MCF 10A (cell line): ENCODE measurements at regions not wholly inside any gene's neighbourhood (a gene's known extent, or its start where the extent isn't known, plus 50 kb on each side); places are given as distances from the start of the nearest gene placed in this dataset.

Experiments used
- BruUV-seq: library from RNA; stranded (reverse); fragments of 400-500 nt; replicated peaks from 2 replicates; lab custom pipeline; 2021; lab: Mats Ljungman, UMichigan
- CTCF ChIA-PET: fragments of 300-600 bp; sonication (Branson Sonifier 250); formaldehyde crosslinking; extraction: SDS; loops from one replicate; lab custom pipeline; 2021; ENCODE audit warnings: antibody characterized with exemption, inconsistent platforms; lab: Yijun Ruan, JAX
- POLR2A ChIA-PET: fragments of 300-600, 350-650 bp; sonication (Branson Sonifier 250); formaldehyde crosslinking; extraction: SDS; loops from one replicate; lab custom pipeline; 2020; ENCODE audit warnings: antibody characterized with exemption, inconsistent platforms; lab: Yijun Ruan, JAX
- DNase-seq: peaks from one replicate; pipeline ENCODE4 v3.0.0-alpha.2; 2018; ENCODE audit not compliant: unreplicated experiment
- H3K27ac Mint-ChIP-seq: one replicate; pipeline ENCODE4 v1.8.0; 2022; ENCODE audit warnings: mild to moderate bottlenecking, low read depth, mixed read lengths; ENCODE audit not compliant: unreplicated experiment
- H3K27me3 Mint-ChIP-seq: one replicate; pipeline ENCODE4 v1.8.0; 2022; ENCODE audit warnings: mixed read lengths; ENCODE audit not compliant: insufficient read depth, unreplicated experiment
- H3K36me3 Mint-ChIP-seq: one replicate; pipeline ENCODE4 v1.8.0; 2022; ENCODE audit warnings: mild to moderate bottlenecking, moderate library complexity, mixed read lengths; ENCODE audit not compliant: insufficient read depth, unreplicated experiment
- H3K4me1 Mint-ChIP-seq: one replicate; pipeline ENCODE4 v1.8.0; 2022; ENCODE audit warnings: mixed read lengths; ENCODE audit not compliant: insufficient read depth, unreplicated experiment
- H3K4me3 Mint-ChIP-seq: one replicate; pipeline ENCODE4 v1.8.0; 2022; ENCODE audit warnings: mild to moderate bottlenecking, moderate library complexity, mixed read lengths; ENCODE audit not compliant: unreplicated experiment
- H3K9me3 Mint-ChIP-seq: one replicate; pipeline ENCODE4 v1.8.0; 2022; ENCODE audit warnings: mixed read lengths; ENCODE audit not compliant: unreplicated experiment
- intact Hi-C: fragments of 100-400 bp; cut with micrococcal nuclease; formaldehyde crosslinking; loops from 2 replicates; pipeline ENCODE4 v1.14.1; 2022
- TF ChIP-seq, protein P1 (sequence below): fragments of 200-600 bp; IDR thresholded peaks from one replicate; pipeline ENCODE4 v1.8.0; 2022; ENCODE audit warnings: antibody characterized with exemption, mild to moderate bottlenecking; ENCODE audit not compliant: unreplicated experiment

GRCh38 chr3:81851176-81851575, 89.7 kb upstream of the GBE1 start:
- H3K4me1 Mint-ChIP-seq, result no peaks in the 10 kb centered on the region
- H3K4me3 Mint-ChIP-seq, result no peak overlapping the region
- no peaks in the 10 kb centered on the region for H3K36me3 Mint-ChIP-seq
- no peaks in the 10 kb centered on the region for H3K27me3 Mint-ChIP-seq
- intact Hi-C loops, result no loop called here
- TF ChIP-seq, protein P1, sequence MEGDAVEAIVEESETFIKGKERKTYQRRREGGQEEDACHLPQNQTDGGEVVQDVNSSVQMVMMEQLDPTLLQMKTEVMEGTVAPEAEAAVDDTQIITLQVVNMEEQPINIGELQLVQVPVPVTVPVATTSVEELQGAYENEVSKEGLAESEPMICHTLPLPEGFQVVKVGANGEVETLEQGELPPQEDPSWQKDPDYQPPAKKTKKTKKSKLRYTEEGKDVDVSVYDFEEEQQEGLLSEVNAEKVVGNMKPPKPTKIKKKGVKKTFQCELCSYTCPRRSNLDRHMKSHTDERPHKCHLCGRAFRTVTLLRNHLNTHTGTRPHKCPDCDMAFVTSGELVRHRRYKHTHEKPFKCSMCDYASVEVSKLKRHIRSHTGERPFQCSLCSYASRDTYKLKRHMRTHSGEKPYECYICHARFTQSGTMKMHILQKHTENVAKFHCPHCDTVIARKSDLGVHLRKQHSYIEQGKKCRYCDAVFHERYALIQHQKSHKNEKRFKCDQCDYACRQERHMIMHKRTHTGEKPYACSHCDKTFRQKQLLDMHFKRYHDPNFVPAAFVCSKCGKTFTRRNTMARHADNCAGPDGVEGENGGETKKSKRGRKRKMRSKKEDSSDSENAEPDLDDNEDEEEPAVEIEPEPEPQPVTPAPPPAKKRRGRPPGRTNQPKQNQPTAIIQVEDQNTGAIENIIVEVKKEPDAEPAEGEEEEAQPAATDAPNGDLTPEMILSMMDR, result no peak
- no peak overlapping the region for H3K27ac Mint-ChIP-seq
- no TSS peak for BruUV-seq
- no peaks in the 10 kb centered on the region for H3K9me3 Mint-ChIP-seq
- DNase-seq, result no peak
- CTCF ChIA-PET, result no interaction called here
- POLR2A ChIA-PET, result no interaction called here

GRCh38 chr3:81846988-81847387, 85.5 kb upstream of the GBE1 start:
- CTCF ChIA-PET, result interaction anchor here (0.6 to 0.9 kb wide), 3 partner anchors 64 to 1167 kb away, joined by 3 read pairs; no protein-coding TSS in a partner anchor

GRCh38 chr3:81841540-81841939, 80.1 kb upstream of the GBE1 start:
- intact Hi-C loops, result no loop called here
- no peak for DNase-seq
- Mint-ChIP-seq H3K27me3 (no peaks in the 10 kb centered on the region), H3K36me3 (no peaks in the 10 kb centered on the region), H3K9me3 (no peaks in the 10 kb centered on the region), H3K4me3 (no peak overlapping the region), H3K4me1 (no peaks in the 10 kb centered on the region), H3K27ac (no peak overlapping the region)
- TF ChIP-seq, protein P1, result no peak
- BruUV-seq, result no TSS peak
- ChIA-PET POLR2A (no interaction called here), CTCF (no interaction called here)

More at GRCh38 chr3:81846988-81847387, 85.5 kb upstream of the GBE1 start:
- intact Hi-C loops, result no loop called here
- Mint-ChIP-seq H3K27me3 (no peaks in the 10 kb centered on the region), H3K27ac (no peak overlapping the region), H3K9me3 (no peaks in the 10 kb centered on the region), H3K4me3 (no peak overlapping the region), H3K36me3 (no peaks in the 10 kb centered on the region), H3K4me1 (no peaks in the 10 kb centered on the region)
- POLR2A ChIA-PET, result no interaction called here
- TF ChIP-seq, protein P1, result no peak
- no TSS peak for BruUV-seq
- DNase-seq, result no peak

GRCh38 chr3:81839504-81840094, 78.2 kb upstream of the GBE1 start:
- ChIA-PET POLR2A (no interaction called here), CTCF (no interaction called here)
- no peaks in the 10 kb centered on the region for H3K36me3 Mint-ChIP-seq
- intact Hi-C loops, result no loop called here
- BruUV-seq, result no TSS peak
- H3K4me3 Mint-ChIP-seq, result no peak overlapping the region
- no peak overlapping the region for H3K27ac Mint-ChIP-seq
- no peak for DNase-seq
- H3K27me3 Mint-ChIP-seq, result no peaks in the 10 kb centered on the region
- no peaks in the 10 kb centered on the region for H3K9me3 Mint-ChIP-seq
- H3K4me1 Mint-ChIP-seq, result no peaks in the 10 kb centered on the region
- TF ChIP-seq, protein P1, result no peak
